ENCODE measurements at regions not wholly inside any gene's neighbourhood (a gene's known extent, or its start where the extent isn't known, plus 50 kb on each side); places are given as distances from the start of the nearest gene placed in this dataset.

- no peak overlapping the region for H2AFZ ChIP-seq (ENCODE audit: low read depth)
- no peak for DNase-seq
- H3K4me2 ChIP-seq = no peak overlapping the region
- H3K4me1 ChIP-seq (ENCODE audit: control insufficient read depth in 1 of 2, insufficient read depth in 2 of 2, low read depth in 1 of 2, low read length in 1 of 2) = no peaks in the 10 kb centered on the region
- no peak overlapping the region for H3K4me3 ChIP-seq (ENCODE audit: low read depth in 2 of 2, low read length in 1 of 2)
- ChIA-PET POLR2A (no interaction called here), CTCF (no interaction called here)
- no peaks in the 10 kb centered on the region for H3K27me3 ChIP-seq (ENCODE audit: insufficient read depth)
- TF ChIP-seq TAF1 (IDR thresholded peaks at IDR 0.05; ENCODE audit: borderline replicate concordance, low read depth, low read length) (no peak), SIN3A (IDR thresholded peaks at IDR 0.05; ENCODE audit: borderline replicate concordance, low read depth, low read length) (no peak), GATA2 (CRISPR knock-in tag; IDR thresholded peaks at IDR 0.05) (no peak), TEAD4 (IDR thresholded peaks at IDR 0.05; ENCODE audit: borderline replicate concordance, insufficient read depth) (no peak)
- H3K79me2 ChIP-seq (ENCODE audit: insufficient read depth) = no peaks in the 10 kb centered on the region
- H3F3A ChIP-seq (replicated peaks; ENCODE audit: insufficient read depth) = no peaks in the 10 kb centered on the region
- no peaks in the 10 kb centered on the region for H4K20me1 ChIP-seq (ENCODE audit: insufficient read depth)
- H3K9ac ChIP-seq = no peak overlapping the region
- no peaks in the 10 kb centered on the region for H3K9me3 ChIP-seq
- H3K27ac ChIP-seq (ENCODE audit: low read depth in 2 of 2, low read length in 1 of 2) = no peak overlapping the region
- no peaks in the 10 kb centered on the region for H3K9me2 ChIP-seq
- WGBS (ENCODE audit: low lambda C conversion rate) = 80% methylated on average over 1 of the region's 1 CpG
- H3K36me3 ChIP-seq (replicated peaks in 1 of 2; ENCODE audit: control insufficient read depth in 1 of 2, insufficient read depth in 2 of 2, low read length in 1 of 2) = no peaks in the 10 kb centered on the region
These were observed 117.3 kb upstream of the LYSMD4 start for GRCh38 chr15:99850517-99850916.

GRCh38 chr15:99845009-99845408 is 111.8 kb upstream of the LYSMD4 start:
- no peak overlapping the region for H3K4me2 ChIP-seq
- CTCF ChIA-PET = no interaction called here

More at GRCh38 chr15:99845009-99845408, 111.8 kb upstream of the LYSMD4 start:
- no peak overlapping the region for H2AFZ ChIP-seq (ENCODE audit: low read depth)
- no peaks in the 10 kb centered on the region for H3K27me3 ChIP-seq (ENCODE audit: insufficient read depth)
- no peak overlapping the region for H3K27ac ChIP-seq (ENCODE audit: low read depth in 2 of 2, low read length in 1 of 2)
- WGBS (ENCODE audit: low lambda C conversion rate) = 76% methylated on average over 3 of the region's 3 CpGs
- DNase-seq = no peak
- H3K79me2 ChIP-seq (ENCODE audit: insufficient read depth) = no peaks in the 10 kb centered on the region
- H4K20me1 ChIP-seq (ENCODE audit: insufficient read depth) = no peaks in the 10 kb centered on the region
- no peaks in the 10 kb centered on the region for H3K4me1 ChIP-seq (ENCODE audit: control insufficient read depth in 1 of 2, insufficient read depth in 2 of 2, low read depth in 1 of 2, low read length in 1 of 2)
- TF ChIP-seq, protein P1, sequence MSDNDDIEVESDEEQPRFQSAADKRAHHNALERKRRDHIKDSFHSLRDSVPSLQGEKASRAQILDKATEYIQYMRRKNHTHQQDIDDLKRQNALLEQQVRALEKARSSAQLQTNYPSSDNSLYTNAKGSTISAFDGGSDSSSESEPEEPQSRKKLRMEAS (IDR thresholded peaks at IDR 0.05; ENCODE audit: low read depth) = no peak
- TF ChIP-seq YY1 (IDR thresholded peaks at IDR 0.05; ENCODE audit: low read depth) (no peak), ELF1 (IDR thresholded peaks at IDR 0.05) (no peak), SIN3A (IDR thresholded peaks at IDR 0.05; ENCODE audit: borderline replicate concordance, low read depth, low read length) (no peak), RFX5 (IDR thresholded peaks at IDR 0.05; ENCODE audit: low read length) (no peak), SMC3 (IDR thresholded peaks at IDR 0.05; ENCODE audit: low read depth, low read length) (no peak), JUND (IDR thresholded peaks at IDR 0.05) (no peak), RXRA (IDR thresholded peaks at IDR 0.05; ENCODE audit: borderline replicate concordance, low read depth) (no peak), RCOR1 (IDR thresholded peaks at IDR 0.05; ENCODE audit: low read length) (no peak), MEF2A (IDR thresholded peaks at IDR 0.05; ENCODE audit: borderline replicate concordance, low read depth) (no peak), FOXJ3 (CRISPR knock-in tag; IDR thresholded peaks at IDR 0.05) (no peak), TAF1 (IDR thresholded peaks at IDR 0.05; ENCODE audit: borderline replicate concordance, low read depth, low read length) (no peak), NFIC (IDR thresholded peaks at IDR 0.05; ENCODE audit: borderline replicate concordance) (no peak), TCF12 (IDR thresholded peaks at IDR 0.05) (no peak), REST (IDR thresholded peaks at IDR 0.05; ENCODE audit: low read depth, low read length) (no peak), USF2 (IDR thresholded peaks at IDR 0.05; ENCODE audit: borderline replicate concordance, low read depth, low read length) (no peak), TEAD4 (IDR thresholded peaks at IDR 0.05; ENCODE audit: borderline replicate concordance, insufficient read depth) (no peak), POLR2AphosphoS5 (IDR thresholded peaks at IDR 0.05; ENCODE audit: low read depth, low read length) (no peak)
- TF ChIP-seq, protein P2, sequence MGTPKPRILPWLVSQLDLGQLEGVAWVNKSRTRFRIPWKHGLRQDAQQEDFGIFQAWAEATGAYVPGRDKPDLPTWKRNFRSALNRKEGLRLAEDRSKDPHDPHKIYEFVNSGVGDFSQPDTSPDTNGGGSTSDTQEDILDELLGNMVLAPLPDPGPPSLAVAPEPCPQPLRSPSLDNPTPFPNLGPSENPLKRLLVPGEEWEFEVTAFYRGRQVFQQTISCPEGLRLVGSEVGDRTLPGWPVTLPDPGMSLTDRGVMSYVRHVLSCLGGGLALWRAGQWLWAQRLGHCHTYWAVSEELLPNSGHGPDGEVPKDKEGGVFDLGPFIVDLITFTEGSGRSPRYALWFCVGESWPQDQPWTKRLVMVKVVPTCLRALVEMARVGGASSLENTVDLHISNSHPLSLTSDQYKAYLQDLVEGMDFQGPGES (IDR thresholded peaks at IDR 0.05; ENCODE audit: low read depth, low read length) = no peak
- TF ChIP-seq, protein P3, sequence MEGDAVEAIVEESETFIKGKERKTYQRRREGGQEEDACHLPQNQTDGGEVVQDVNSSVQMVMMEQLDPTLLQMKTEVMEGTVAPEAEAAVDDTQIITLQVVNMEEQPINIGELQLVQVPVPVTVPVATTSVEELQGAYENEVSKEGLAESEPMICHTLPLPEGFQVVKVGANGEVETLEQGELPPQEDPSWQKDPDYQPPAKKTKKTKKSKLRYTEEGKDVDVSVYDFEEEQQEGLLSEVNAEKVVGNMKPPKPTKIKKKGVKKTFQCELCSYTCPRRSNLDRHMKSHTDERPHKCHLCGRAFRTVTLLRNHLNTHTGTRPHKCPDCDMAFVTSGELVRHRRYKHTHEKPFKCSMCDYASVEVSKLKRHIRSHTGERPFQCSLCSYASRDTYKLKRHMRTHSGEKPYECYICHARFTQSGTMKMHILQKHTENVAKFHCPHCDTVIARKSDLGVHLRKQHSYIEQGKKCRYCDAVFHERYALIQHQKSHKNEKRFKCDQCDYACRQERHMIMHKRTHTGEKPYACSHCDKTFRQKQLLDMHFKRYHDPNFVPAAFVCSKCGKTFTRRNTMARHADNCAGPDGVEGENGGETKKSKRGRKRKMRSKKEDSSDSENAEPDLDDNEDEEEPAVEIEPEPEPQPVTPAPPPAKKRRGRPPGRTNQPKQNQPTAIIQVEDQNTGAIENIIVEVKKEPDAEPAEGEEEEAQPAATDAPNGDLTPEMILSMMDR (IDR thresholded peaks at IDR 0.05) = no peak
- POLR2A ChIA-PET = no interaction called here
- no peaks in the 10 kb centered on the region for H3K36me3 ChIP-seq (replicated peaks in 1 of 2; ENCODE audit: control insufficient read depth in 1 of 2, insufficient read depth in 2 of 2, low read length in 1 of 2)
- no peak overlapping the region for H3K4me3 ChIP-seq (ENCODE audit: low read depth in 2 of 2, low read length in 1 of 2)
- H3K9me3 ChIP-seq = no peaks in the 10 kb centered on the region
- no peak overlapping the region for H3K9ac ChIP-seq
- H3F3A ChIP-seq (replicated peaks; ENCODE audit: insufficient read depth) = no peaks in the 10 kb centered on the region
- no peaks in the 10 kb centered on the region for H3K9me2 ChIP-seq
